BJ (cell line): ENCODE measurements at regions not wholly inside any gene's neighbourhood (a gene's known extent, or its start where the extent isn't known, plus 50 kb on each side); places are given as distances from the start of the nearest gene placed in this dataset.

Experiments
- CTCF ChIA-PET: fragments of 350-600 bp; formaldehyde crosslinking; extraction: SDS; loops from one replicate; lab custom pipeline; 2021; ENCODE audit warnings: antibody characterized with exemption, inconsistent platforms; lab: Yijun Ruan, JAX
- POLR2A ChIA-PET: fragments of 300-600 bp; sonication (Branson Sonifier 250); formaldehyde crosslinking; extraction: SDS; loops from one replicate; lab custom pipeline; 2021; ENCODE audit warnings: antibody characterized with exemption; lab: Charles Lee
- DNase-seq: peaks from one replicate; pipeline ENCODE4 v3.0.0-alpha.2; 2011; ENCODE audit warnings: low read depth
- H3K27me3 ChIP-seq: 2 replicates; pipeline ENCODE4 v1.6.0; 2011; ENCODE audit warnings: low read length; ENCODE audit not compliant: control insufficient read depth, insufficient read depth
- H3K36me3 ChIP-seq: 2 replicates; pipeline ENCODE4 v1.5.1; 2011; ENCODE audit warnings: low read length; ENCODE audit not compliant: control insufficient read depth, insufficient read depth
- H3K4me3 ChIP-seq: 2 replicates; pipeline ENCODE4 v1.5.1; 2011; ENCODE audit warnings: low read depth, mild to moderate bottlenecking, control low read depth, low read length
- TF ChIP-seq, protein P1 (sequence below): IDR thresholded peaks from 2 replicates; pipeline ENCODE4 v1.5.1; 2011; ENCODE audit warnings: low read depth, mild to moderate bottlenecking, control low read depth, inconsistent platforms, low read length, moderate library complexity; ENCODE audit not compliant: insufficient read depth

DNA sequence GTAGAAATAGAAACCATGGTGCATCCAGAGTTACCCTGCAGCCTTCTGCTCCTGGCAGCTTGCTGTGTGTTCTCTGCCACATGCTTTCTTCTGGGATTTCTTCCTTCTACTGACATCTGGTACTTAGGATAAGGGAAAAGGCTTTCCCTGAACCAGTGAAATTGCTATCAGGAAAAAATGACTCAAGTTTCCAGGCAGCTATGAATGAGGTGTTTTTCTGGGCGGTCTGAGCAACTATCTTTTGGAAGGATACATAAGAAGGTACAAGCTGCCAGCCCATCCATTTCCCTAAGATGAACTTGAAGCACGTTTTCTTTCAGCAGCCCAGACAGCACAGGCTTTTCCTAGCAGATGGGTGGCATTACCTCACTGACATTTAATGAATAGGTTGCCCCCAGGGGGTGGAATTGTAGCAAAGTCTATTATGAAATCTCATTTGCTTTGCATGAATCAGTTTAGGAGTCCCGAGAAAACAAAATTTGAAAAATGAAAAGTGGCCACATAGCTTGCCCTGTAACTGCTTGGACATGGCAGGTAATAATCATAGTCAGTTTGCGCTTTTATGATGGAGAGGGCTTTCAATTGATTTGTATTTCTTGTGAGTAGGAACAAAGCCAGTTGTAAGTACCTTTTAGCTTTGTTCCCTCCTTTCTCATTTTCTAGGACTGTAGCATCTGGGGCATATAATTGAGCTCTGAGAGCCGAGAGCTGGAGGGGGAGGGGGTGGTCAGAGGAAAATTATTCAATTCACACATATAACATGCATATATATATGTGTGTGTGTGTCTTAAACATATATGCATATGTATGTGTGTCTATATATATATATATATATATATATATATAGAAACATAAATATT, 108.5 kb downstream of the C9orf152 start:
- no peaks in the 10 kb centered on the region for H3K27me3 ChIP-seq
- peaks cover 4% of the 10 kb centered on the region for H3K36me3 ChIP-seq
- peak; percentile 57 for DNase-seq
- TF ChIP-seq, protein P1, sequence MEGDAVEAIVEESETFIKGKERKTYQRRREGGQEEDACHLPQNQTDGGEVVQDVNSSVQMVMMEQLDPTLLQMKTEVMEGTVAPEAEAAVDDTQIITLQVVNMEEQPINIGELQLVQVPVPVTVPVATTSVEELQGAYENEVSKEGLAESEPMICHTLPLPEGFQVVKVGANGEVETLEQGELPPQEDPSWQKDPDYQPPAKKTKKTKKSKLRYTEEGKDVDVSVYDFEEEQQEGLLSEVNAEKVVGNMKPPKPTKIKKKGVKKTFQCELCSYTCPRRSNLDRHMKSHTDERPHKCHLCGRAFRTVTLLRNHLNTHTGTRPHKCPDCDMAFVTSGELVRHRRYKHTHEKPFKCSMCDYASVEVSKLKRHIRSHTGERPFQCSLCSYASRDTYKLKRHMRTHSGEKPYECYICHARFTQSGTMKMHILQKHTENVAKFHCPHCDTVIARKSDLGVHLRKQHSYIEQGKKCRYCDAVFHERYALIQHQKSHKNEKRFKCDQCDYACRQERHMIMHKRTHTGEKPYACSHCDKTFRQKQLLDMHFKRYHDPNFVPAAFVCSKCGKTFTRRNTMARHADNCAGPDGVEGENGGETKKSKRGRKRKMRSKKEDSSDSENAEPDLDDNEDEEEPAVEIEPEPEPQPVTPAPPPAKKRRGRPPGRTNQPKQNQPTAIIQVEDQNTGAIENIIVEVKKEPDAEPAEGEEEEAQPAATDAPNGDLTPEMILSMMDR: peak; percentile 12; the same call in 1 of the 2 replicates
- POLR2A ChIA-PET: no interaction called here
- CTCF ChIA-PET: interaction anchor here (1.1 to 1.2 kb wide), 2 partner anchors 16 to 282 kb away, joined by 3 to 5 read pairs; no protein-coding TSS in a partner anchor
- H3K4me3 ChIP-seq: no peak overlapping the region

DNA sequence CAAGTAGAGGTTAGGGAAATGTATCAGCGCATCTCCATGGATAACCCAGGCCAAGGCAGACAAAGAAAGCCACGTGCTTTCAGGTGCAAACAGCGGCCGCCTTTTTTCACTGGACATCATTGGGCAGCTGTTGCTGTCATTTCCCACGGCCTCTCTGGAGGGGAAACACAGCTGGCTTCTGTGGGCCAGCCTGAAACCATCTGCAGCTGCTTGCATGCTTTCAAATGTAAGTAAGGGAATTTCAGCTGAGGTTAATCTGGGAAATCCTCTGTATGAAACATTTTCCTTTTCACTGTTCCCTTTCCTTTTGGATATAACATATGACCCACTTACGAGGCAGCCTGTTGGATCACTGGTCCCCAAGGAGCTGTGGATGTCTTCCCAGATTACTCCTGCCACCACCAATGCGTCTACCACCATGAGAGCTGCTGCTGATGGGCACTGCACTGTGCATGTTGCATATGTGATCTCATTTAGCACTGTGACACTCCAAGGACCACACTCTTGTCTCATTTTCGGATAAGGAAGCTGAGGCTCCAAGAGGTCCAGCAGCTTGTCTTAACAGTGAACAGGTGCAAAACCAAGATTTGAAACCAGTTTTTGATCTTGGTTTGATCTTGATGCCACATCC, 106.3 kb downstream of the C9orf152 start:
- no peak for DNase-seq
- ChIA-PET POLR2A (no interaction called here), CTCF (interaction anchor here (1.5 kb wide), 1 partner anchor 9 kb away, joined by 5 read pairs; no protein-coding TSS in a partner anchor)
- Histone ChIP-seq H3K4me3 (no peak overlapping the region), H3K36me3 (peaks cover 4% of the 10 kb centered on the region), H3K27me3 (no peaks in the 10 kb centered on the region)
- TF ChIP-seq, protein P1: no peak

DNA sequence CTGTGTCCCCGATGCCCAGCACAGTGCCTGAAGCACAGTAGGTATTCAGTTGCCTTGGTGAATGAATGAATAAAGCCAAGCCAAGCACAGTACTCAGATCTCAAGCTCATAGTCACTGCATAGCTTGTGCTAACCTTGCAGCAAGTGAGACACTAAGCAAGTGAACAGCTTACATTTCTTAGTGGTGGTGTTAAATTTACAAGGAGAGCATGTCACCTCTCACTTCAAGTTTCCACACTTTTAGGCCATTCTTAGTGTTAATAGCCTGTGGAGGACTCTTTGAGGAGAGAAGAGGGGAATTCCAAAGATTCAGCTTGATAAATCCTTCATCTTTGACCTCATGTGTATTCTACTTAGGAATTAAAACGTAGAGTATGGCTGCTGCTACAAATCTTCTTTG, 104.7 kb downstream of the C9orf152 start:
- ChIA-PET CTCF (interaction anchor here (0.8 to 1.3 kb wide), 2 partner anchors 9 to 13 kb away, joined by 6 read pairs; no protein-coding TSS in a partner anchor), POLR2A (no interaction called here)
- TF ChIP-seq, protein P1: no peak
- Histone ChIP-seq H3K27me3 (no peaks in the 10 kb centered on the region), H3K36me3 (peaks cover 4% of the 10 kb centered on the region), H3K4me3 (no peak overlapping the region)
- no peak for DNase-seq

DNA sequence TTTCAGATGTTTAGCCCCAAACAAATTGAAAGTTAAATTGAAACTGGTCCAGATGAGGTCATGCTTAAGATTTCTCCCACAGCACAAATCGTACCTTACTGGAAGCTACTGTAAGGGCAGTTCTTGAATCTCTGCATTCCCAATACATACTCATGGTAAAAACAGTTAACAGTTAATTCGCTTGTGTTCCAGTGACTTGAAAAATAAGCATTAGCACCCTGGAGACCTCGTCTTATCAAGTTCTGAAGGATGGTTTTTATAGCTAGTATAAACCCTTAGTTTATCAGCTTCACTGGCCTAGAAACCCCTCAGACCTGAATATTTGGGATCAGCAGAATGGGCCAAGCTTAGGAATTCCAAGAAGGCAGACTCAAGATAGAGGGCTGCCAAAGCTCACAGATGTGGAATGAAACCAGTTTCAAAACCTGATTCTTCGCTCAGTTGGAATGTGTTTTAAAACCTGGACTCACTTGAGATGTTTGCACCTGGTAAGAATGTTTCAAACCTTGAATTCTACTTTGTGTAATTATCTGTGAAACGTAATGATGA, 103.6 kb downstream of the C9orf152 start:
- TF ChIP-seq, protein P1: no peak
- ChIA-PET POLR2A (no interaction called here), CTCF (interaction anchor here (0.8 to 0.9 kb wide), 2 partner anchors 23 to 201 kb away, joined by 3 read pairs; no protein-coding TSS in a partner anchor)
- DNase-seq: no peak
- no peak overlapping the region for H3K4me3 ChIP-seq
- peaks cover 4% of the 10 kb centered on the region for H3K36me3 ChIP-seq
- H3K27me3 ChIP-seq: no peaks in the 10 kb centered on the region

DNA sequence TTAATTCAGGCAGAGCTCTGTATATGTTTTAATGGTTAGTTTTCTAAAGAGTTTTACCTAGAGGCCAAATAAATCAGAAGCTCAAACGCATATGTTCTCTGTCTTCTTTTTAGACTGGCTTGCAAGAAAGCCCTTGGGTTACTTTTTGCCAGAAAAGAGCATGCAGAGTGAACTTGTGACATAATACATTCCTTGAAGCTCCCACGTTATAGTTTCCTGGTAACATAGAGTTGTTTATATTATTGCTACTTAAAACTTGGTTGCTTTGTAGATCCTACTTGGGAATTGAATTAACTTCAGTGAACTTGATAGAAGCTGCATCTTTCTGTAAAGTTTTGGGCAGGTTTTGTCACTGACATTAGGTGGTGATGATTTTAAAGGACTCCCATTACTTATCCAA, 102.9 kb downstream of the C9orf152 start:
- Histone ChIP-seq H3K4me3 (no peak overlapping the region), H3K27me3 (no peaks in the 10 kb centered on the region), H3K36me3 (peaks cover 3% of the 10 kb centered on the region)
- ChIA-PET POLR2A (no interaction called here), CTCF (interaction anchor here (0.8 to 1.1 kb wide), 2 partner anchors 15 to 22 kb away, joined by 3 read pairs; no protein-coding TSS in a partner anchor)
- peak; percentile 66 for DNase-seq
- TF ChIP-seq, protein P1: no peak
